Vagina (tissue), 2 donors: ENCODE measurements at regions not wholly inside any gene's neighbourhood (a gene's known extent, or its start where the extent isn't known, plus 50 kb on each side); places are given as distances from the start of the nearest gene placed in this dataset.

Experiments used
- POLR2A ChIP-seq, 2 donors: fragments of 450-650 bp; IDR thresholded peaks; one replicate each; pipeline ENCODE4 v1.6.1; 2017; ENCODE audit warnings: antibody characterized with exemption in 2 of 2, mild to moderate bottlenecking in 2 of 2, moderate library complexity in 2 of 2
- POLR2AphosphoS5 ChIP-seq, 2 donors: sonication (generic); formaldehyde crosslinking; IDR thresholded peaks; one replicate each; pipeline ENCODE4 v1.9.0; 2017; ENCODE audit warnings: antibody characterized with exemption in 2 of 2, mild to moderate bottlenecking in 2 of 2, low read depth in 1 of 2; ENCODE audit not compliant: insufficient read depth in 1 of 2
- TF ChIP-seq, protein P1 (sequence below), 3 experiments: fragments of 450-650 bp in 2 of 3; fragments of 200-600 bp in 1 of 3; sonication (generic) in 1 of 3; IDR thresholded peaks; one replicate each; pipeline ENCODE4 v1.5.1; 2017 to 2019; ENCODE audit warnings: antibody characterized with exemption in 3 of 3, mild to moderate bottlenecking in 2 of 3, moderate library complexity in 2 of 3

DNA sequence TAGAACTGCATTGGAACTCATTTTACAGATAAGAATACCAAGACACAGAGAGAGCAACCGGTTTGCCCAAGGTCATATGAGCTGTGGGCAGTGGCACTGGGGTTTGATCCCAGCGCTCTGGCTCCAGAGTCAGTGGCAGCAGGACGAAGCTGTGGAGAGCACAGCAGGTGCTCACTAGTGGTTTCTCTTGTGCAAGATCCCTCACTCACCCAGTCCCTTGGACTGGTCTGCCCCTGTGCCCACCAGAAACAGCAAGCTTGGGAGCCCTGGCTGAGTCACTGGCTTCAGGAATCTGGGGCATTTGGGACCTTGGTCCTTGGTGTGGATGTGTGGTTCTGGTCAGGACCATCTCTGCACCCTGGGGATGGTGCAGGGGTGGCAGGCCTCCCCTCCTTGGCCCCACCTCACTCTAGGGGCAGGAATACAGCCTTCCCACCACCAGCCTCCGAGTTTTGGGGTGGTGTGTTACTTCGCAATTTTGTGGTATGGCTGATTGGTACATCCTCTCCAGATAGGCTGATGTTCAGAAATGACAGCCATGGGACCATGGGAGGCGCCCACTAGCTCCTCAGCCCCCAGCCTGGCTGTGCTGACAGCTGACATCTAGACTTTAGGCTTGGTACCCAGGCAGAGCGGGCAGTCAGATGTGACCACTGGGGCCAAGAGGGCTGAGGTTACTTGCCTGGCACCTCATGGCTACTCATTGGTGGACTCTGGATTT lies 104.6 kb downstream of the LSM3 start:
- TF ChIP-seq POLR2A (IDR thresholded peaks at IDR 0.05) (no peak), POLR2AphosphoS5 (IDR thresholded peaks at IDR 0.05; ENCODE audit: insufficient read depth in 1 of 2, low read depth in 1 of 2) (no peak)
- TF ChIP-seq, protein P1, sequence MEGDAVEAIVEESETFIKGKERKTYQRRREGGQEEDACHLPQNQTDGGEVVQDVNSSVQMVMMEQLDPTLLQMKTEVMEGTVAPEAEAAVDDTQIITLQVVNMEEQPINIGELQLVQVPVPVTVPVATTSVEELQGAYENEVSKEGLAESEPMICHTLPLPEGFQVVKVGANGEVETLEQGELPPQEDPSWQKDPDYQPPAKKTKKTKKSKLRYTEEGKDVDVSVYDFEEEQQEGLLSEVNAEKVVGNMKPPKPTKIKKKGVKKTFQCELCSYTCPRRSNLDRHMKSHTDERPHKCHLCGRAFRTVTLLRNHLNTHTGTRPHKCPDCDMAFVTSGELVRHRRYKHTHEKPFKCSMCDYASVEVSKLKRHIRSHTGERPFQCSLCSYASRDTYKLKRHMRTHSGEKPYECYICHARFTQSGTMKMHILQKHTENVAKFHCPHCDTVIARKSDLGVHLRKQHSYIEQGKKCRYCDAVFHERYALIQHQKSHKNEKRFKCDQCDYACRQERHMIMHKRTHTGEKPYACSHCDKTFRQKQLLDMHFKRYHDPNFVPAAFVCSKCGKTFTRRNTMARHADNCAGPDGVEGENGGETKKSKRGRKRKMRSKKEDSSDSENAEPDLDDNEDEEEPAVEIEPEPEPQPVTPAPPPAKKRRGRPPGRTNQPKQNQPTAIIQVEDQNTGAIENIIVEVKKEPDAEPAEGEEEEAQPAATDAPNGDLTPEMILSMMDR (IDR thresholded peaks at IDR 0.05): no peak
